Neural cell (in vitro differentiated cells): ENCODE measurements at regions not wholly inside any gene's neighbourhood (a gene's known extent, or its start where the extent isn't known, plus 50 kb on each side); places are given as distances from the start of the nearest gene placed in this dataset.

Source experiments
- H2AFZ ChIP-seq: fragments of 200-600, 300-800 bp; sonication (generic), shearing (Covaris generic); 2 replicates; pipeline ENCODE4 v1.6.0; 2014; ENCODE audit warnings: low read depth, mild to moderate bottlenecking, antibody characterized with exemption, low read length, moderate library complexity
- H3F3A ChIP-seq: fragments of 200-600 bp; shearing (Covaris generic); 2 replicates; pipeline ENCODE4 v1.6.1; 2016; ENCODE audit warnings: mild to moderate bottlenecking, moderate library complexity, mixed read lengths, antibody characterized with exemption, low read length; ENCODE audit not compliant: insufficient read depth, poor library complexity, severe bottlenecking
- H3K27ac ChIP-seq: fragments of 200-600, 300-800 bp; sonication (generic), shearing (Covaris generic); 2 replicates; pipeline ENCODE4 v1.5.1; 2014; ENCODE audit warnings: mild to moderate bottlenecking, low read length, moderate library complexity
- H3K27me3 ChIP-seq: fragments of 300-800, 200-600 bp; sonication (generic), shearing (Covaris generic); 2 replicates; pipeline ENCODE4 v1.6.0; 2014; ENCODE audit warnings: mild to moderate bottlenecking, low read depth, low read length, moderate library complexity; ENCODE audit not compliant: insufficient read depth
- H3K36me3 ChIP-seq: fragments of 300-800, 200-600 bp; sonication (generic), shearing (Covaris generic); 2 replicates; pipeline ENCODE4 v1.5.1; 2014; ENCODE audit warnings: mild to moderate bottlenecking, antibody characterized with exemption, low read length, moderate library complexity; ENCODE audit not compliant: insufficient read depth
- H3K4me2 ChIP-seq: fragments of 300-800, 200-600 bp; sonication (generic), shearing (Covaris generic); 2 replicates; pipeline ENCODE4 v1.6.0; 2014; ENCODE audit warnings: mild to moderate bottlenecking, low read length
- H3K4me3 ChIP-seq: fragments of 300-800, 200-600 bp; sonication (generic), shearing (Covaris generic); 2 replicates; pipeline ENCODE4 v1.5.1; 2014; ENCODE audit warnings: mild to moderate bottlenecking, low read length, moderate library complexity
- H3K79me2 ChIP-seq: fragments of 200-600 bp; shearing (Covaris generic); replicated peaks from 2 replicates; pipeline ENCODE4 v1.6.0; 2014; ENCODE audit warnings: mild to moderate bottlenecking, low read length, moderate library complexity; ENCODE audit not compliant: insufficient read depth
- H3K9ac ChIP-seq: fragments of 300-800, 200-600 bp; sonication (generic), shearing (Covaris generic); 2 replicates; pipeline ENCODE4 v1.6.1; 2016; ENCODE audit warnings: mild to moderate bottlenecking, low read length, mixed read lengths
- H3K9me2 ChIP-seq: fragments of 200-600 bp; shearing (Covaris generic); 2 replicates; pipeline ENCODE4 v1.6.1; 2016; ENCODE audit warnings: mild to moderate bottlenecking, low read length, mixed read lengths; ENCODE audit not compliant: insufficient read depth
- H3K9me3 ChIP-seq: fragments of 200-600, 300-800 bp; sonication (generic), shearing (Covaris generic); 2 replicates; pipeline ENCODE4 v1.6.1; 2016; ENCODE audit warnings: mild to moderate bottlenecking, mixed run types, low read length, moderate library complexity, mixed read lengths
- H4K20me1 ChIP-seq: fragments of 200-600 bp; shearing (Covaris generic); 2 replicates; pipeline ENCODE4 v1.6.1; 2016; ENCODE audit warnings: mild to moderate bottlenecking, mixed run types; ENCODE audit not compliant: insufficient read depth
- CTCF ChIP-seq: fragments of 450-650 bp; IDR thresholded peaks from 2 replicates; pipeline ENCODE4 v1.5.1; 2014; ENCODE audit warnings: antibody characterized with exemption, mild to moderate bottlenecking, moderate library complexity; ENCODE audit not compliant: poor library complexity, severe bottlenecking
- EP300 ChIP-seq: fragments of 450-650 bp; conservative IDR thresholded peaks from 2 replicates; pipeline ENCODE4 v1.6.1; 2014; ENCODE audit warnings: antibody characterized with exemption, mild to moderate bottlenecking, moderate library complexity; ENCODE audit not compliant: poor library complexity, severe bottlenecking
- EZH2 ChIP-seq: fragments of 200-600, 300-800 bp; shearing (Covaris generic), sonication (generic); IDR thresholded peaks from 2 replicates; pipeline ENCODE4 v1.6.1; 2014; ENCODE audit warnings: antibody characterized with exemption, low read length, borderline replicate concordance, mild to moderate bottlenecking; ENCODE audit not compliant: insufficient read depth, poor library complexity, severe bottlenecking
- MXI1 ChIP-seq: fragments of 450-650 bp; conservative IDR thresholded peaks from 2 replicates; pipeline ENCODE4 v1.6.1; 2014; ENCODE audit warnings: antibody characterized with exemption, mild to moderate bottlenecking; ENCODE audit not compliant: poor library complexity, severe bottlenecking
- POLR2AphosphoS5 ChIP-seq: IDR thresholded peaks from 2 replicates; pipeline ENCODE4 v1.6.1; 2012
- RAD21 ChIP-seq: fragments of 450-650 bp; conservative IDR thresholded peaks from 2 replicates; pipeline ENCODE4 v1.6.1; 2014; ENCODE audit warnings: antibody characterized with exemption, mild to moderate bottlenecking, moderate library complexity
- REST ChIP-seq: IDR thresholded peaks from 2 replicates; pipeline ENCODE4 v1.6.1; 2012; ENCODE audit warnings: borderline replicate concordance
- SMC3 ChIP-seq: fragments of 450-650 bp; conservative IDR thresholded peaks from 2 replicates; pipeline ENCODE4 v1.6.1; 2014; ENCODE audit warnings: antibody characterized with exemption, mild to moderate bottlenecking, moderate library complexity; ENCODE audit not compliant: poor library complexity
- TAF1 ChIP-seq: IDR thresholded peaks from 2 replicates; pipeline ENCODE4 v1.6.1; 2012; ENCODE audit warnings: low read depth

- no peaks in the 10 kb centered on the region for H3K36me3 ChIP-seq
Observed at GRCh38 chr20:57904314-57905105, 194.7 kb upstream of the PMEPA1 start.

GRCh38 chr20:57902473-57902872 is 192.7 kb upstream of the PMEPA1 start:
- Histone ChIP-seq H2AFZ (no peak overlapping the region), H3K9me3 (no peaks in the 10 kb centered on the region), H3K27me3 (no peaks in the 10 kb centered on the region), H3K9ac (no peak overlapping the region), H3K36me3 (no peaks in the 10 kb centered on the region), H3K27ac (no peak overlapping the region), H3K9me2 (no peaks in the 10 kb centered on the region), H3K4me3 (no peak overlapping the region), H3K4me2 (no peak overlapping the region), H4K20me1 (no peaks in the 10 kb centered on the region), H3K79me2 (no peaks in the 10 kb centered on the region), H3F3A (no peaks in the 10 kb centered on the region)
- TF ChIP-seq RAD21: no peak
- no peak for TF ChIP-seq CTCF
- no peak for TF ChIP-seq EP300
- no peak for TF ChIP-seq TAF1

More at GRCh38 chr20:57904314-57905105, 194.7 kb upstream of the PMEPA1 start:
- no peak for TF ChIP-seq EP300
- TF ChIP-seq MXI1: no peak
- no peak for TF ChIP-seq CTCF
- TF ChIP-seq EZH2: no peak
- TF ChIP-seq SMC3: no peak
- no peak for TF ChIP-seq POLR2AphosphoS5
- TF ChIP-seq REST: no peak
- TF ChIP-seq RAD21: no peak
- TF ChIP-seq TAF1: no peak
- H3K4me2 ChIP-seq: no peak overlapping the region
- no peaks in the 10 kb centered on the region for H4K20me1 ChIP-seq
- no peak overlapping the region for H2AFZ ChIP-seq
- no peaks in the 10 kb centered on the region for H3K9me2 ChIP-seq
- H3K9me3 ChIP-seq: no peaks in the 10 kb centered on the region
- no peak overlapping the region for H3K27ac ChIP-seq
- H3K4me3 ChIP-seq: no peak overlapping the region
- no peaks in the 10 kb centered on the region for H3K27me3 ChIP-seq
- no peaks in the 10 kb centered on the region for H3K79me2 ChIP-seq
- no peak overlapping the region for H3K9ac ChIP-seq
- H3F3A ChIP-seq: no peaks in the 10 kb centered on the region
